BJ (cell line): ENCODE measurements at regions not wholly inside any gene's neighbourhood (a gene's known extent, or its start where the extent isn't known, plus 50 kb on each side); places are given as distances from the start of the nearest gene placed in this dataset.

Experiments used
- CTCF ChIA-PET: fragments of 350-600 bp; formaldehyde crosslinking; extraction: SDS; loops from one replicate; lab custom pipeline; 2021; ENCODE audit warnings: antibody characterized with exemption, inconsistent platforms; lab: Yijun Ruan, JAX
- POLR2A ChIA-PET: fragments of 300-600 bp; sonication (Branson Sonifier 250); formaldehyde crosslinking; extraction: SDS; loops from one replicate; lab custom pipeline; 2021; ENCODE audit warnings: antibody characterized with exemption; lab: Charles Lee
- DNase-seq: peaks from one replicate; pipeline ENCODE4 v3.0.0-alpha.2; 2011; ENCODE audit warnings: low read depth
- H3K27me3 ChIP-seq: 2 replicates; pipeline ENCODE4 v1.6.0; 2011; ENCODE audit warnings: low read length; ENCODE audit not compliant: control insufficient read depth, insufficient read depth
- H3K36me3 ChIP-seq: 2 replicates; pipeline ENCODE4 v1.5.1; 2011; ENCODE audit warnings: low read length; ENCODE audit not compliant: control insufficient read depth, insufficient read depth
- H3K4me3 ChIP-seq: 2 replicates; pipeline ENCODE4 v1.5.1; 2011; ENCODE audit warnings: low read depth, mild to moderate bottlenecking, control low read depth, low read length
- CTCF ChIP-seq: IDR thresholded peaks from 2 replicates; pipeline ENCODE4 v1.5.1; 2011; ENCODE audit warnings: low read depth, mild to moderate bottlenecking, control low read depth, inconsistent platforms, low read length, moderate library complexity; ENCODE audit not compliant: insufficient read depth

GRCh38 chr5:125046838-125047237 lies 300.4 kb upstream of the ZNF608 start:
- ChIA-PET CTCF (interaction anchor here (1.2 kb wide), 1 partner anchor 25 kb away, joined by 3 read pairs; no protein-coding TSS in a partner anchor), POLR2A (no interaction called here)
- DNase-seq: no peak
- H3K27me3 ChIP-seq: no peaks in the 10 kb centered on the region
- no peak for TF ChIP-seq CTCF
- H3K36me3 ChIP-seq: no peaks in the 10 kb centered on the region
- H3K4me3 ChIP-seq: no peak overlapping the region

DNA sequence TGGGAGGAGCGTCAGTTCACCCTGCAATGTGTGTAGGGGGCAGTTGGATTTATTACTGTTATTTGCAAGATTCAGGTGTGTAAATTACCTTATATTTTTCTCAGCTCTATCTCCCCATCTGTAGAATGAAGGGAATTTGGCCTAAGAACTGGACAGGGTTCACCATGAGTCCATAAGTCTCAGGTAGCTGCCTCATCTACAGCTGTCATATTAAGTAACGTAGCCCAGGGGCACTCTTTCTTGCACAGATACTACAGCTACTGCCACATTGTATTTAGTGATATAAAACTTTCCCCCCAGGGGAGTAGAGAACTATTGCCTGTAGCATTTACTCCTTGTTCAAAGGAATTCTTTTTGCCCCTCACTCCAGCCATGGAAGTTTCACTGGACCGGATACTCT lies 301.4 kb upstream of the ZNF608 start:
- no peaks in the 10 kb centered on the region for H3K36me3 ChIP-seq
- TF ChIP-seq CTCF: no peak
- DNase-seq: no peak
- ChIA-PET POLR2A (no interaction called here), CTCF (no interaction called here)
- H3K27me3 ChIP-seq: no peaks in the 10 kb centered on the region
- H3K4me3 ChIP-seq: no peak overlapping the region

GRCh38 chr5:125049721-125050702 lies 303.6 kb upstream of the ZNF608 start:
- Histone ChIP-seq H3K4me3 (no peak overlapping the region), H3K36me3 (no peaks in the 10 kb centered on the region), H3K27me3 (no peaks in the 10 kb centered on the region)
- ChIA-PET POLR2A (no interaction called here), CTCF (no interaction called here)
- no peak for TF ChIP-seq CTCF
- no peak for DNase-seq

DNA sequence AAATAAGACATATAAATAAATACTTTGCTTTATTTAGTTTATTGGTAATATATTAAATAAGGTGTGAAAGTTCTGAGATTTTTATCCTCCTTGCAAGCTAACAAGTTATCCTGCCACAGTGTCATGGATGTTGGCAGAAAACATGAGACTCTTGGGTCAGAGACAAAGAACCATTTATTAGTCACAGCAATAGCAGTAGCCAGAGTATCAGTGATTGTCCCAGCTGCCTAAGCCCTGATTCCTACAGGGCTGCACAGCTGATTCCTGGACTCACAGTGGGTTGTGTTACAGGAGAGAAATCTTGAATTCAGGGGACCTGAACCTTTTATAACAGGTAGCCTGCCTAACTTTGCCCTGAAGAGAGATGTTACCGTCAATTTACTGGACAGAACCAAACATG lies 304.5 kb upstream of the ZNF608 start:
- DNase-seq: no peak
- no peak for TF ChIP-seq CTCF
- CTCF ChIA-PET: no interaction called here
- POLR2A ChIA-PET: no interaction called here
- H3K4me3 ChIP-seq: no peak overlapping the region
- no peaks in the 10 kb centered on the region for H3K27me3 ChIP-seq
- no peaks in the 10 kb centered on the region for H3K36me3 ChIP-seq

GRCh38 chr5:125052584-125052983 lies 306.1 kb upstream of the ZNF608 start:
- Histone ChIP-seq H3K4me3 (no peak overlapping the region), H3K36me3 (no peaks in the 10 kb centered on the region), H3K27me3 (no peaks in the 10 kb centered on the region)
- CTCF ChIA-PET: no interaction called here
- TF ChIP-seq CTCF: no peak
- POLR2A ChIA-PET: no interaction called here
- DNase-seq: no peak
